HTR-8/SVneo (cell line): ENCODE measurements at regions not wholly inside any gene's neighbourhood (a gene's known extent, or its start where the extent isn't known, plus 50 kb on each side); places are given as distances from the start of the nearest gene placed in this dataset.
A peak's percentile ranks its signal among the peaks of the same experiment; 100 is the strongest.
"Not testable (repeated sequence)": the region's sequence is repeated elsewhere in the genome, so short reads cannot be mapped to it uniquely, and the experiment has no call there.

Experiments
- DNase-seq: peaks from one replicate; pipeline ENCODE4 v3.0.0; 2011; ENCODE audit warnings: low spot score, mixed read lengths; ENCODE audit not compliant: insufficient read length
- FAIRE-seq: peaks from 2 replicates; lab custom pipeline; 2011; peaks lifted over from hg19 to GRCh38; lab: Jason Lieb, UNC

- no peak for DNase-seq
Observed at GRCh38 chr17:77521076-77521475, 380.3 kb downstream of the SEC14L1 start.

DNA sequence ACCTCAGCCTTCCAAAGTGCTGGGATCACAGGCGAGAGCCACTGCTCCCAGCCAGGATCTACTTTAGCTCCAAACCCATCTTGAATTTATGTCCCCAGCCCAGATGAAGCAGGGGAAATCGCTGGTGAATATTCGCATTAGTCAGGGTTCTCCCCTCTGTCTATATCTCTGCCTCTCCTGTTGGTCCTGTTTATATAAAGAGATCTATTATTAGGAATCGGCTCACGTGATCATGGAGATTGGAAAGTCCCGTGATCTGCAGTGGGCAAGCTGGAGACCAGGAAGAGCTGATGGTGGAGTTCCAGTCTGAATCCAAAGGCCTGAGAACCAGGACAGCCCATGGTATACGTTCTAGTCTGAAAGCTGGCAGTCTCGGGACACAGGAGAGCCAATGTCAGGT lies 382.8 kb downstream of the SEC14L1 start:
- DNase-seq (no peak), FAIRE-seq (no peak)

More at GRCh38 chr17:77521076-77521475, 380.3 kb downstream of the SEC14L1 start:
- no peak for FAIRE-seq

- DNase-seq (no peak), FAIRE-seq (no peak)
Observed at GRCh38 chr17:77526259-77526711, 385.5 kb downstream of the SEC14L1 start.

- no peak for FAIRE-seq
- no peak for DNase-seq
Observed at GRCh38 chr17:77526728-77527350, 386.1 kb downstream of the SEC14L1 start.

- DNase-seq (no peak), FAIRE-seq (no peak)
Observed at GRCh38 chr17:77527409-77527808, 386.6 kb downstream of the SEC14L1 start.

GRCh38 chr17:77527836-77528505 lies 387.2 kb downstream of the SEC14L1 start:
- no peak for FAIRE-seq

DNA sequence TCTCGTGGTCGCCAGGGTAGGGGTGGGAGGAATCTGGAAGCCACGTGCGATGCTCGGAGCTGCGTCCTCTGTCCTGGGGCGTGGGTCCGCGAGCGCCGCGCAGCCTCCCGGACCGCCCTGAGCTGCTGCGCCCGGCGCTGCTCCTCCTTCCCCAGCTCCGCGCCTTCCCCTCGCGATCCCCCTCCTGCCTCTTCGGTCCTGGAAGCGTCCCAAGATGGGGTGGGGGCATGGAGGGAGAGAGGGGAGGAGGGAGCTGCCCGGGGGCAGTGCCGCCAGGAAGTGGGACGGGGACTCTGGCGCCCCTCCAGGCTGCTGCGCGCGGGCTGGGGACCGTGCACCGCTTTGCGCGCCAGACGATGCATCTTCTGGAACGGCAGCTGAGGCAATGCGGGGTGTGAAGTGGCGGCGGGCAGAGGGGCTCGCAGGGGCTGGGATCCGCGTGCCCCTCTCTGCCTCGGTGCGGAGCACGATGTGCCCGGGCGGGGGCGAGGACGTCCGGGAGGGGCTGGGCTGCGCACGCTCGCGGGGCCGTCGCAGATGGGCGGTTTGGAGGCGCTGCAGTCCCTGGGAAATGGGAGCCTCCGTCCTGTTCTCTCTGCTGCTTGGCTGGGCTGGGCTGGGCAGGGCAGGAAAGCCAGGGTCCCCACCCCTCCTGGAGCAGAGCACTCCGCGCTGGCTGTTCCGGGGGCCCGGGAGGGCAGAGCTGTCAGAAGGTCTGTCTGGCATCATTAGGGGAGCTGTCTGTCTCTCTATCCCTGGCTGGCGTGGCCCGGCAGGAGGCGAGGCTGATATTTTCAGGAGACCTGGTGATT lies 388.0 kb downstream of the SEC14L1 start:
- peak; percentile 54 for FAIRE-seq
- peak; percentile 68 for DNase-seq

More at GRCh38 chr17:77527836-77528505, 387.2 kb downstream of the SEC14L1 start:
- no peak for DNase-seq

- FAIRE-seq (no peak), DNase-seq (no peak)
Observed at GRCh38 chr17:77529328-77529650, 388.5 kb downstream of the SEC14L1 start.

- FAIRE-seq, result no peak
- no peak for DNase-seq
Observed at GRCh38 chr17:77530591-77530990, 389.8 kb downstream of the SEC14L1 start.

DNA sequence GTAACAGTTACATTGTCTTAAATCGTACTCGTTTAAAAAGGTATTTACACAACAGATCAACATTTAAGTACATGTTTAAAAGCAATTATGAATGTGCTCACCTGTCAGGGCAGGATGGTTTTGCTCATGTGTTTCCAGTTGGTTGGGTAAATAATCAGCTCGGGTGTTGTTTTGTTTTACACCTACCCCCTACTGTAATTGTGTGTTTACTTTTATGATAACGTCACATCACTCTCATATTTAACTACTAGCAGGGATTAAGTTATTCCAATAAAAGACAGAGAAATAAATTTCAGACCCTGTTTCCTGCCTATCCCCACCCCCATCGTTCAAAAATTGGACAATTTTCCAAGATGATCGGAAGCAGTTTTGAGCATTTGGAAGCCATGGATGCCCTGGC lies 390.2 kb downstream of the SEC14L1 start:
- FAIRE-seq (no peak), DNase-seq (no peak)

DNA sequence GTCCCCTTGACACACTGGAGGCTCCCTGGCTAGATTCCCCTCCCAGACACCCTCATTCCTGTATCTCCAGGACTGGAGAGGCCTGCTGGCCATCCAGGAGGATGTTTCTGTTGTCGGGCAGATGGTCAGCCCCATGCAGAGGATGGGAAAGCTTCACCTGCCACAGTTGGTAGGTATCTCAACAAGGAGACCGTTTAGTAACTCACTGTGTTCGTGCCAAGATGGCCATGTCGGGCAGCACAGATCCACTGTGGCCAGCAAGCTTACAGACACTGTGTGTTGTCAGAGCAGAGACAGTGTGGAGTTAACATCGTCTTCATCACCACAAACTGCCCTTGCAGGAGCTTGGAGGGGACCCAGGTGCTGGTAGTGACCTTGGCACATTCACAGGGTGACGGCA lies 390.9 kb downstream of the SEC14L1 start:
- DNase-seq (no peak), FAIRE-seq (peak; percentile 74)

DNA sequence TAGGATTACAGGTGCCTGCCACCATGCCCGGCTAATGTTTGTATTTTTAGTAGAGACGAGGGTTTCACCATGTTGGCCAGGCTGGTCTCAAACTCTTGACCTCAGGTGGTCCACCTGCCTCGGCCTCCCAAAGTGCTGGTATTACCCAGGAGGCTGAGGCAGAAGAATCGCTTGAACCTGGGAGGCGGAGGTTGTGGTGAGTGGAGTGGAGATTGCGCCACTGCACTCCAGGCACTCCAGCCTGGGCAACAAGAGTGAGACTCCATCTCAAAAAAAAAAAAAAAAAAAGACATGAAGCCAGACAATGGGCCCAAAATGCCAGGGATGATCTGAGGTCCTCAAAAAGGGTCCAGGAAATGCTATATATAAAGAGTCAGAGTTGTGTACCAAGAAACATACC lies 392.9 kb downstream of the SEC14L1 start:
- not testable (repeated sequence) for DNase-seq, FAIRE-seq

DNA sequence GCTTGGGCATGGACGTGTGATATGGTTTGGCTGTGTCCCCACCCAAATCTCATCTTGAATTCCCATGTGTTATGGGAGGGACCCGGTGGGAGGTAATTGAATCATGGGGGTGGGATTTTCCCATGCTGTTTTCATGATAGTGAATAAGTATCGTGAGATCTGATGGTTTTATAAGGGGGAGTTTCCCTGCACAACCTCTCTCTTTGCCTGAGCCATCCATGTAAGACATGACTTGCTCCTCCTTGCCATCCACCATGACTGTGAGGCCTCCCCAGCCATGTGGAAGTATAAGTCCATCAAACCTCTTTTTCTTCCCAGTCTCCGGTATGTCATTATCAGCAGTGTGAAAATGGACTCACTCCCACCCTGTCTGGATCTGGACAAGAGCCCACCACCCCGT lies 393.4 kb downstream of the SEC14L1 start:
- FAIRE-seq (peak; percentile 20), DNase-seq (no peak)

DNA sequence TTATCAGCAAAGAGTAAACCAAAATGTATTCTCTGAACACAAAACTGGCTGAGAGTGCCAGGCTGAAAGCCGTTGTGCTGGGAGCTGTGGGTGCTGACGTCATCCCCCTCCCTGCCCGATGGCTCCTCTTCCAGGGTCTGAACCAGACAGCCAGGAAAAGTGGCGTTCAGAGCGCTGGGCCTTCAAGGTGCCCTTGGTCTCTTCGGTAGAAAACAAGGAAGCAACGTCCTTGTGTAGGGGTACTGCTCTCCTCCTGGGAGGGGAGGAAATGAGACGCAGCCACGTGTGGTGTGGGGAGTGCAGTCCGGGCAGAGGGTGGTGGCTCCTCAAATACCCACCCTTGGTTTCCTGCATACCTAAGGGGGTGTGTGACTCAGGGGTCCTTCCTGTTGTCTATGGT lies 394.7 kb downstream of the SEC14L1 start:
- FAIRE-seq (peak; percentile 69), DNase-seq (peak; percentile 54)

- no peak for DNase-seq
- peak; percentile 68 for FAIRE-seq
Observed at GRCh38 chr17:77535892-77536291, 395.1 kb downstream of the SEC14L1 start.

GRCh38 chr17:77537566-77537965 lies 396.8 kb downstream of the SEC14L1 start:
- FAIRE-seq (no peak), DNase-seq (no peak)

DNA sequence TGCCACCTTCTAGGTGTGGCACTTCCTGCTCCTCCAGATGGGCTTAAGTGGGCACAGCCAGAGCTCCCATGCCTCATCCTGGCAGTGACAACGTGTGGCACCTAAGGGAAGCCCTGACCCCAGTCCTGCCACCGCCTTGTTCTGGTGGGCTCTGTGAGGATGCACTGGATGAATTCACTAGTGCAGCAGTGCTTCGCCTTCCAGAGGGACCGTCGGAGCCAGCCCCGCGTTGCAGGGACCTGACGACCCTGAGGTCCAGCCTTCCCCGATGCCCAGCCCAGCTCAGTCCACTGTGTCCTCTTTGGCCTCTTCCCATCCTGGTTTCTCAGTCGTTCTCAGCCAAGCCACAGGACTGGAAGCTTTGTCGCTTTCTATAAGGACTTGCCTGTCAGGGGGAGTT lies 399.8 kb downstream of the SEC14L1 start:
- DNase-seq (no peak), FAIRE-seq (no peak)

DNA sequence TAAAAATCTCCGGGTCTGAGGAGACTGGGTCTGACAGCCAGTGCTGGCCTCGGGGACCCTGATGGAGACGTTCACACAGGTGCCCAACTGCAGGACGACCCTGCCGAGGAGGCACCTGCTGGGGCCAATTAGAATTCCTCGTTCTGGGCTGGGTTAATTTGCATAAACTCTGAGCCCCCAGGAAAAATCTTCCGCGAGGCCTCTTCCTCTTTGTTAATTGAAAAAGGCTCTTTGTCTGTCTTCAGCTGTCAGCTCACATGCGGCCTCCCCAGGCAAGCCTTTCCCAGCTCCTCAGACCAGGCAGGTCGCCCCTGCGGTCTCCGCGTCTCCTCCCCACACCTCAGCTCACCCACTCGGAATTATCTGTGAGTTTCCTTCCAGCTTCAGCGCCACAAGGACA lies 400.2 kb downstream of the SEC14L1 start:
- DNase-seq (no peak), FAIRE-seq (no peak)

DNA sequence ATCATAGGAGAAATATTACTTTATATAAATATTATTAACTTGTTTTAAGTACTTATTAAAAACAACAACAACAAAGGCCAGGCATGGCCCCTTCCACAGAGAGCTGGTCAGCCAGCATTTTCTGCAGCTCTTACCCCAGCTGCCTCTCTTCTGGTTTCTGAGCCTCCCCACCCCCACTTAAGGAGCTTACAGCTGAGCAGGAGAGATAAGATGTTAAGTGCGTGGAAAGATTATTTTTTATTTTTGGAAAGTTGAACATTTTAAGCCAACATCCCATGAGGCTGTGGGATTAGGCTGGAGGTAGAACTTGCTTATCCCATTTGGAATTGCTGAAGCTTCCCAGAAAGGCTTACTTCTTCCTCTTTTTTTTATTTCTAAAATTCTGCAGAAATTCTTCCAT lies 401.2 kb downstream of the SEC14L1 start:
- DNase-seq (no peak), FAIRE-seq (no peak)

GRCh38 chr17:77542551-77543490 lies 402.1 kb downstream of the SEC14L1 start:
- DNase-seq (peak; percentile 90), FAIRE-seq (peak; percentile 89)
